Transverse colon (tissue), 3 donors: ENCODE measurements at regions not wholly inside any gene's neighbourhood (a gene's known extent, or its start where the extent isn't known, plus 50 kb on each side); places are given as distances from the start of the nearest gene placed in this dataset.

Experiments
- CTCF ChIP-seq, 5 experiments: fragments of 200-600 bp in 3 of 5; fragments of 450-650 bp in 2 of 5; sonication (generic) in 3 of 5; IDR thresholded peaks; 1 replicate in 2 of 5; 2 replicates in 3 of 5; pipeline ENCODE4 v1.5.1; 2016 to 2017; ENCODE audit warnings: antibody characterized with exemption in 5 of 5, inconsistent platforms in 3 of 5, mild to moderate bottlenecking in 2 of 5, moderate library complexity in 1 of 5
- EP300 ChIP-seq: sonication (generic); formaldehyde crosslinking; IDR thresholded peaks from one replicate; pipeline ENCODE4 v1.6.1; 2017; ENCODE audit warnings: antibody characterized with exemption, low read depth
- POLR2A ChIP-seq: fragments of 450-650 bp; IDR thresholded peaks from one replicate; pipeline ENCODE4 v1.6.1; 2016; ENCODE audit warnings: antibody characterized with exemption, mild to moderate bottlenecking, moderate library complexity

- TF ChIP-seq CTCF (IDR thresholded peaks at IDR 0.05) (no peak), POLR2A (no peak), EP300 (no peak)
Observed at GRCh38 chr4:149885896-149886295, 70.3 kb upstream of the IQCM start.
